ENCODE measurements at regions not wholly inside any gene's neighbourhood (a gene's known extent, or its start where the extent isn't known, plus 50 kb on each side); places are given as distances from the start of the nearest gene placed in this dataset.
"Not testable (repeated sequence)": the region's sequence is repeated elsewhere in the genome, so short reads cannot be mapped to it uniquely, and the experiment has no call there.

- no peak for DNase-seq (ENCODE audit: low read depth)
- H3K4me3 ChIP-seq (ENCODE audit: low read length): no peak overlapping the region
- no peak for TF ChIP-seq CTCF (conservative IDR thresholded peaks at IDR 0.05; ENCODE audit: low read length)
Observed at GRCh38 chr9:40927851-40928802, 200.4 kb downstream of the FOXD4L6 start.

- DNase-seq (ENCODE audit: low read depth): no peak
- no peak overlapping the region for H3K4me3 ChIP-seq (ENCODE audit: low read length)
- no peak for TF ChIP-seq CTCF (conservative IDR thresholded peaks at IDR 0.05; ENCODE audit: low read length)
Observed at GRCh38 chr9:40927260-40927631, 201.2 kb downstream of the FOXD4L6 start.

- H3K4me3 ChIP-seq (ENCODE audit: low read length): no peak overlapping the region
- no peak for DNase-seq (ENCODE audit: low read depth)
Observed at GRCh38 chr9:40926404-40927259, 201.8 kb downstream of the FOXD4L6 start.

GRCh38 chr9:40925149-40925548 lies 203.3 kb downstream of the FOXD4L6 start:
- DNase-seq (ENCODE audit: low read depth): no peak
- H3K4me3 ChIP-seq (ENCODE audit: low read length): no peak overlapping the region
- no peak for TF ChIP-seq CTCF (conservative IDR thresholded peaks at IDR 0.05; ENCODE audit: low read length)

More at GRCh38 chr9:40926404-40927259, 201.8 kb downstream of the FOXD4L6 start:
- no peak for TF ChIP-seq CTCF (conservative IDR thresholded peaks at IDR 0.05; ENCODE audit: low read length)

GRCh38 chr9:40916399-40916783 lies 212.1 kb downstream of the FOXD4L6 start:
- not testable (repeated sequence) for H3K4me3 ChIP-seq (ENCODE audit: low read length); DNase-seq (ENCODE audit: low read depth)

- not testable (repeated sequence) for H3K4me3 ChIP-seq (ENCODE audit: low read length); DNase-seq (ENCODE audit: low read depth)
Observed at GRCh38 chr9:40915660-40916398, 212.7 kb downstream of the FOXD4L6 start.

GRCh38 chr9:40914772-40915659 lies 213.5 kb downstream of the FOXD4L6 start:
- no peak for DNase-seq (ENCODE audit: low read depth)
- no peak for TF ChIP-seq CTCF (conservative IDR thresholded peaks at IDR 0.05; ENCODE audit: low read length)
- H3K4me3 ChIP-seq (ENCODE audit: low read length): no peak overlapping the region

Measured in AG10803 (cell line).